ENCODE measurements at regions not wholly inside any gene's neighbourhood (a gene's known extent, or its start where the extent isn't known, plus 50 kb on each side); places are given as distances from the start of the nearest gene placed in this dataset.

GRCh38 chr3:124422805-124423204, 307.4 kb upstream of the UMPS start:
- no peak for ATAC-seq (ENCODE audit: low read depth)
- Mint-ChIP-seq H3K36me3 (no peaks in the 10 kb centered on the region), H3K27ac (no peak overlapping the region)

DNA sequence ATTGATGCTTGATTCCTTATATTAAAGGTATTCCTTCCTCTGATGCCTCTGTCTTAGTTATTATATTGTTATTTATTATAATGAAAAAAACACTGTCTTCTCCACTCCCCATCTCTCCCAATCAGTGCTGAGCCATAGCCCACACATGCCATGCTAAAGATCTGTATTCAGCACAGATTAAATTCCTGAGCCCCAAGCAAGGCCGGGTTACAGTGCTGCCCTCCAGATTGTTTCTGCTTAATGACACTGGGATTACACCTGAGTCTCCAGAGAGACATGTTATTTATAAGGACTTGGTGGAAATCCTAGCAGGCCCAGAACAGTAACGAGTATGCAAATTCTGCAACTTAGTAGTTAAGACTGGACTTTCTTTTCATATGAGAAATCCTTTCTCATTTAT, 305.9 kb upstream of the UMPS start:
- Mint-ChIP-seq H3K4me1 (no peaks in the 10 kb centered on the region), H3K27ac (no peak overlapping the region), H3K36me3 (no peaks in the 10 kb centered on the region), H3K9me3 (no peaks in the 10 kb centered on the region), H3K27me3 (peaks cover 2% of the 10 kb centered on the region), H3K4me3 (no peak overlapping the region)
- ATAC-seq (ENCODE audit: low read depth) (no peak), DNase-seq (ENCODE audit: low spot score in 2 of 2) (no peak)

More at GRCh38 chr3:124422805-124423204, 307.4 kb upstream of the UMPS start:
- no peaks in the 10 kb centered on the region for H3K9me3 Mint-ChIP-seq
- no peaks in the 10 kb centered on the region for H3K4me1 Mint-ChIP-seq
- H3K4me3 Mint-ChIP-seq, result no peak overlapping the region
- peaks cover 2% of the 10 kb centered on the region for H3K27me3 Mint-ChIP-seq
- DNase-seq (ENCODE audit: low spot score in 2 of 2), result no peak

DNA sequence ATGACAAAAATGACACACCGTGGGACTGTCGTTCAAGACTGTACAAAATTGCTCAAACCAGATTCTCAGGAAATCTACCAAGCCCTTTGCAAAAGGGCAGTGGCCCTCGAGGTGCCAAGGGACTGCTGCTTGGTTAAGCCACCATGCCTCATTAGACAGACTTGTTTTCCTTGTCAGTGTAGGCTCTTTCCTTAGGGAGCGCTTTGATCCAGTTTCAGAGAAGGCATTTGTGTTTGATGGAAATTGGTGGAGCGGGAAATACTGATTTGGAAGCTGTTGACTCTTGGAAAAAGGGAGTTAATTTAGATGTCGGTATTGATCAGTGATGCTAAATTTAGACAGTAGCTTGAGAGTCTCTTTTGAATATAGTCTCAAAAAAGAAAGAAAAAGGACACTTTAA, 304.3 kb upstream of the UMPS start:
- ATAC-seq (ENCODE audit: low read depth) (no peak), DNase-seq (ENCODE audit: low spot score in 2 of 2) (no peak)

DNA sequence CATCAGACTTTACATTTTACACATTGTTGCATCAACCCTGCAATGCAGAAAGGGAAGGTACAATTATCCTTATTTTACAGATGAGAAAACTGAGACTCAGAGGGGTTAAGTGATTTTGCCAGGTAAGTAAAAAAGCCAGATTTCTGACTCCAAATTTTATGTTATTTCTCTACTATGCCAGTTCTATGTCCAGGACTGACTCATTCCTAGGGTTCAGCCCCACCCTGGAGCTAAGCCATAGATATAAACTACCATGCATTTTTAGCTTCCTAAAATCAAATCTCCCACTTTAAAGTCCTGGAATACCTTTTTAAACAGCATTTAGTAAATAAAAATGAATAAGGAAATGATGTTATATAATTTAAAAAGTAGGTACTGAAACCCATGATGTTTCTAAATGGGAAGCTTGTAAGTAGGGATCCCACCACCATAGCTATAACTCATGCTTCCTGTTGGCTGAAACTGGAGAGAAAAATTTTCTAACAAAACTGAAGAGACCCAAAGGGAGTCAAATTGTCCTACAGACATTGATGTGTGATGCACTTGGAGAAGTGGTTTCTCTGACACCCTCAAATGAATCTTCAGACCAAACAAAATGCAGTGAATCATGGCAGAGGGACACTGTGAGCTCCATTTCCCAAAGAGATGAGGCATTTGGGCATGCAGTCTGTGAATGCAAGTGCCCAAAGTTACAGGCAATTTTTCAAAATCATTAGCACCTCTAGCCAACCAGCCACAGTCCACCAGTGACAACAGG, 301.7 kb upstream of the UMPS start:
- H3K4me3 Mint-ChIP-seq, result no peak overlapping the region
- no peaks in the 10 kb centered on the region for H3K36me3 Mint-ChIP-seq
- ATAC-seq (ENCODE audit: low read depth) (no peak), DNase-seq (ENCODE audit: low spot score in 2 of 2) (no peak)
- no peak overlapping the region for H3K27ac Mint-ChIP-seq
- peaks cover 3% of the 10 kb centered on the region for H3K4me1 Mint-ChIP-seq
- peaks cover 3% of the 10 kb centered on the region for H3K27me3 Mint-ChIP-seq
- H3K9me3 Mint-ChIP-seq, result no peaks in the 10 kb centered on the region

More for the DNA sequence above, 304.3 kb upstream of the UMPS start:
- peaks cover 2% of the 10 kb centered on the region for H3K27me3 Mint-ChIP-seq
- no peak overlapping the region for H3K4me3 Mint-ChIP-seq
- no peaks in the 10 kb centered on the region for H3K36me3 Mint-ChIP-seq
- H3K27ac Mint-ChIP-seq, result no peak overlapping the region
- H3K4me1 Mint-ChIP-seq, result peaks cover 3% of the 10 kb centered on the region
- no peaks in the 10 kb centered on the region for H3K9me3 Mint-ChIP-seq

DNA sequence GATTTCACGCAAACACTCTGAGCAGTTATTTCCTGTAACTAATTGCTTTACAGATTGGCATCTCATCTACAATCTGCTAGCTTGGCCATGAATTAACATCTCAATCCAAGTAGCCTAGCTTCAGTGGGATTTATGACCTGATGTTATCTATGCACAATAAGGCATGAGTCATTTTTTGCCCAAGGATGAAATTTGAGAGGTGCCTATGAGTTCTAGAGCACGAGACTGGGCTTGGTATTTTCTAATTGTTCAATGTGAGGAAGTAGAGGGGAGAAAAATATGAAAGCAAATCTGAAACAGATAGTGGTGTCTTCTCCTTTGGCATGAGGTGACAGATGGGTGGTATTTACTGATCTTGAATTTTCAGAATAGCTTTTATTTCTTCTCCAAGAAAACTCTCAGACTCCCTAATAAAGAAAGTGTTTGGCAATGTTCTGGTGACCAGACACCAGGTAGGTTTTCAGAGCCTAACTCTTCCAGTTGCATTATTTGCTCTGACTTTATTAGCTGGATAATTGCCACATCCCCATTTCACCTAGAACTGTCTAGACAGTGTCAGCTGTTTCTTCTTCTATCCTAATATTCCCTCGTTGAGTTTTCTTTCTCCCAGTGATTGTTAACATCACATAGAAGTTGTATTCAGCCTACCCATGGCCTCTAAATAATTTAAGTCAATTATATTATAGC, 301.0 kb upstream of the UMPS start:
- Mint-ChIP-seq H3K4me1 (peaks cover 3% of the 10 kb centered on the region), H3K36me3 (no peaks in the 10 kb centered on the region), H3K4me3 (no peak overlapping the region), H3K27ac (no peak overlapping the region), H3K9me3 (no peaks in the 10 kb centered on the region), H3K27me3 (peaks cover 3% of the 10 kb centered on the region)
- ATAC-seq (ENCODE audit: low read depth) (no peak), DNase-seq (ENCODE audit: low spot score in 2 of 2) (no peak)

DNA sequence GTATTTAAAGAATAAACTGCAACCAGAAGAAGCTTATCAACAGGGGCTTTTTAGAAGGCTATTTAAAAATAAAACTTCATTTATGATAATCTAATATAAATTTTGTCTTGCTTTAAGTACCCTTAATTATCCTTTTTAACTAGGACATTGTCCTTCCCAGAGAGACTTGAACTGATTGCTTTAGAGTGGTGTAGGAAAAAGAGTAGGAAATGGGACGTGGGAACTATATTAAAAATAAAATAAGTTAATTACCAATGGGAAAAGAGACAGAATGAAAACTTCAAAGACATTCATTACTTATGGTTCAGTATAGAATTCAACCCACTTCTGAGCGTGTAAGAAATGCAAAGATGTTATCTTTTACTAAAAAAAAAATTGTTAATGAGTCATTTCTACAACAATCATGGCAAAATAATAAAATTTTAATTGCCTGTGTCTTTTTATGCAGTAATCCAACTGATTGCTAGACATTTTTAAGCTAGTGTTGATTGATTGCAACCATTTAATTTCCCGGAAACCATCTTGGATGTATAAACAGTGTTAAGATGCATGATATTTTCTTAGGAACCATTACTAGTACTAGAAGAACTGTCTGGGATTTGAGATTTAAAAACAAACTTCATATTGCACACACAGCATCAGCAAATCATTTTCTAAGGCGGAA, 298.8 kb upstream of the UMPS start:
- no peaks in the 10 kb centered on the region for H3K9me3 Mint-ChIP-seq
- H3K27me3 Mint-ChIP-seq, result peaks cover 3% of the 10 kb centered on the region

DNA sequence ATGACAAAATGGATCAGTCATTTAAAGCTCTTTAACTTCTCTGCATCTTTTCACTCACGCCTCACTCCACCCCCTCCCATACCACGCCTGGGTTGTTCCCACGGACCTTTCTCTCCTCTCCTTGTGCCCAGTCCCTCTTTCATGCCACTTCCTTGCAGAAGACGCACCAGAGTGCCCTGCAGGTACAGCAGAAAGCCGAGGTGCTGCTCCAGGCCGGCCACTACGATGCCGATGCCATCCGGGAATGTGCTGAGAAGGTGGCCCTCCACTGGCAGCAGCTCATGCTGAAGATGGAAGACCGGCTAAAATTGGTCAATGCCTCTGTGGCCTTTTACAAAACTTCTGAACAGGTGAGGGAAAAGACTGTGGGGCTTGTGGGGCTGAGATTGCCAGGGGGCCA, 296.1 kb upstream of the UMPS start:
- no peaks in the 10 kb centered on the region for H3K36me3 Mint-ChIP-seq
- H3K4me1 Mint-ChIP-seq, result peaks cover 3% of the 10 kb centered on the region

More for the DNA sequence above, 298.8 kb upstream of the UMPS start:
- H3K4me1 Mint-ChIP-seq, result peaks cover 3% of the 10 kb centered on the region
- H3K27ac Mint-ChIP-seq, result no peak overlapping the region
- ATAC-seq (ENCODE audit: low read depth) (no peak), DNase-seq (ENCODE audit: low spot score in 2 of 2) (no peak)
- no peak overlapping the region for H3K4me3 Mint-ChIP-seq
- no peaks in the 10 kb centered on the region for H3K36me3 Mint-ChIP-seq

DNA sequence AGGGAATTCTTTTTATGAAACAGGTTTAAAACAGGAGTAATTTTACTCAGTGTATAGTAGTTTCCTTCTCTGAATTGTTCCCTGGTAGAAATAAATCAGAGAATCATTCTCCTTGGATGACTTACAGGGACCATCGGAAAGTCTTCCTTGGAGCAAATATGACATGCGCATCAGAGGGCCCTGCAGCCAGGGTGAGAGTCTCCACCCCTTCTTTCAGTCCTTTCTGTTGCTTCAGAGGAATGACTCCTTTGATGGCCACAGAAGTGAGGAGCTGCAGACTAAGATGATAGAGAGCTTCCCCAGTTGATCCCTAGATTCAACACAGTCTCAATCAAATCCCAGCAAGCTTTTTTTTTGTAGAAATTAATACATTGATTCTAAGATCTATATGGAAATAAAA, 294.8 kb upstream of the UMPS start:
- H3K36me3 Mint-ChIP-seq, result no peaks in the 10 kb centered on the region
- DNase-seq (ENCODE audit: low spot score in 2 of 2) (no peak), ATAC-seq (ENCODE audit: low read depth) (no peak)
- no peak overlapping the region for H3K4me3 Mint-ChIP-seq
- H3K4me1 Mint-ChIP-seq, result no peaks in the 10 kb centered on the region
- H3K9me3 Mint-ChIP-seq, result no peaks in the 10 kb centered on the region
- H3K27me3 Mint-ChIP-seq, result peaks cover 5% of the 10 kb centered on the region
- no peak overlapping the region for H3K27ac Mint-ChIP-seq

More for the DNA sequence above, 296.1 kb upstream of the UMPS start:
- DNase-seq (ENCODE audit: low spot score in 2 of 2) (no peak), ATAC-seq (ENCODE audit: low read depth) (no peak)
- H3K4me3 Mint-ChIP-seq, result no peak overlapping the region
- no peak overlapping the region for H3K27ac Mint-ChIP-seq
- no peaks in the 10 kb centered on the region for H3K9me3 Mint-ChIP-seq
- peaks cover 6% of the 10 kb centered on the region for H3K27me3 Mint-ChIP-seq

GRCh38 chr3:124438813-124439212, 291.4 kb upstream of the UMPS start:
- DNase-seq (ENCODE audit: low spot score in 2 of 2) (no peak), ATAC-seq (ENCODE audit: low read depth) (no peak)
- Mint-ChIP-seq H3K9me3 (no peaks in the 10 kb centered on the region), H3K36me3 (no peaks in the 10 kb centered on the region), H3K4me1 (no peaks in the 10 kb centered on the region), H3K4me3 (no peak overlapping the region), H3K27ac (no peak overlapping the region), H3K27me3 (peaks cover 7% of the 10 kb centered on the region)

DNA sequence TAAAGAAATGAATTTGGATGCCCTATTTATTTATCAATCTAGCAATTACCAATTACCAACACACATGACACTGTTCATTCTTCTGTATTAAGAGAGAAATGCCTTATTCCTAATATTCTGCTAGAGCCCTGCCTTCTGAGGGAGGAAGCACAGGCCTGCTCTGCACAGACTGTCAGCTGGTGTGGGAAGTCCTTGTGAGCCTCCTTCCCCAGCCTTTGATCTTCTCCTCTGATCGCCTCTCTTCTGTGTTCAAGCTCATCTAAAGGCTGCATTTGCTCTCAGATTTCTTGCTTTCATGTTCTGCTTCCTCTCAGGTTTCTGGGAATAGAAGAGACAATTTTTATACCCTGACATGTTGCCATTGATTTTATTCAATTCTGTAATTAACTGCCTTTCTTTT, 290.6 kb upstream of the UMPS start:
- H3K36me3 Mint-ChIP-seq, result no peaks in the 10 kb centered on the region
- peaks cover 7% of the 10 kb centered on the region for H3K27me3 Mint-ChIP-seq
- H3K9me3 Mint-ChIP-seq, result no peaks in the 10 kb centered on the region
- H3K4me1 Mint-ChIP-seq, result no peaks in the 10 kb centered on the region
- no peak overlapping the region for H3K27ac Mint-ChIP-seq
- ATAC-seq (ENCODE audit: low read depth) (no peak), DNase-seq (ENCODE audit: low spot score in 2 of 2) (no peak)
- no peak overlapping the region for H3K4me3 Mint-ChIP-seq

DNA sequence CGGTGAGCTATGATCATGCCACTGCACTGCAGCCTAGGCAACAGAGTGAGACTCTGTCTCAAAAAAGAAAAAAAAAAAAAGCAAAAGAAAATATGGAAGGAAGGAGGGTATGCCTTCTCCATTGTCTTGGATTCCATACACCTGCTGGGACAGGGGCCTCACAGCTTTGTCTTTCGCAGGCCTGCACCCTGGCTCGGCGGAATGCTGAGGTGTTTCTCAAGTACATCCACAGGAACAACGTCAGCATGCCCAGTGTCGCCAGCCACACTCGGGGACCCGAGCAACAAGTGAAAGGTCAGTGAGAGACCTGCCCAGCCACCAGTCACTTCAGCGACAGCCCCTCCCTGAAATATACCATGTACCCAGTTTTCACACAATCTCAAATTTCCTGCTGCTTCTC, 288.5 kb upstream of the UMPS start:
- Mint-ChIP-seq H3K27me3 (peaks cover 9% of the 10 kb centered on the region), H3K27ac (no peak overlapping the region)
- ATAC-seq (ENCODE audit: low read depth), result no peak

DNA sequence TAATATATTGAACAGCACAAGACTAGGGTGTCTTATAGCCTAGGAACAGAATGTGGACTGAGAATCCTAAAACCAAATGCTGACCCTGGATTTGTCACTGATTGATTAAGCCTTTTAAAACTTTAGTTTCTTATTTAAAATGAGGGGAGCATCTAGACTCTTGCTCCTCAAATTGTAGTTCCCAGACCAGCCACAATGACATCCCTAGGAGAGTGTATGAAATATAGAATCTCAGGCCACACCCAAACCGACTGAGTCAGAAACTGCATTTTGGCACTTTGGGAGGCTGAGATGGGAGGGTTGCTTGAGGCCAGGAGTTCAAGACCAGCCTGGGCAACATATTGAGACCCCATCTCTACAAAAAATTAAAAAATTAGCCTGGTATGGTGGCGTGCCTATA, 287.8 kb upstream of the UMPS start:
- peaks cover 9% of the 10 kb centered on the region for H3K27me3 Mint-ChIP-seq
- no peaks in the 10 kb centered on the region for H3K9me3 Mint-ChIP-seq
- H3K27ac Mint-ChIP-seq, result no peak overlapping the region
- no peak overlapping the region for H3K4me3 Mint-ChIP-seq
- H3K4me1 Mint-ChIP-seq, result no peaks in the 10 kb centered on the region
- ATAC-seq (ENCODE audit: low read depth), result no peak
- no peak for DNase-seq (ENCODE audit: low spot score in 2 of 2)
- no peaks in the 10 kb centered on the region for H3K36me3 Mint-ChIP-seq

More for the DNA sequence above, 288.5 kb upstream of the UMPS start:
- Mint-ChIP-seq H3K4me3 (no peak overlapping the region), H3K36me3 (no peaks in the 10 kb centered on the region), H3K9me3 (no peaks in the 10 kb centered on the region), H3K4me1 (no peaks in the 10 kb centered on the region)
- no peak for DNase-seq (ENCODE audit: low spot score in 2 of 2)

- Mint-ChIP-seq H3K27ac (no peak overlapping the region), H3K4me1 (no peaks in the 10 kb centered on the region), H3K27me3 (peaks cover 9% of the 10 kb centered on the region), H3K4me3 (no peak overlapping the region), H3K36me3 (no peaks in the 10 kb centered on the region), H3K9me3 (no peaks in the 10 kb centered on the region)
- ATAC-seq (ENCODE audit: low read depth) (no peak), DNase-seq (ENCODE audit: low spot score in 2 of 2) (no peak)
Observed at GRCh38 chr3:124443446-124443845, 286.8 kb upstream of the UMPS start.

DNA sequence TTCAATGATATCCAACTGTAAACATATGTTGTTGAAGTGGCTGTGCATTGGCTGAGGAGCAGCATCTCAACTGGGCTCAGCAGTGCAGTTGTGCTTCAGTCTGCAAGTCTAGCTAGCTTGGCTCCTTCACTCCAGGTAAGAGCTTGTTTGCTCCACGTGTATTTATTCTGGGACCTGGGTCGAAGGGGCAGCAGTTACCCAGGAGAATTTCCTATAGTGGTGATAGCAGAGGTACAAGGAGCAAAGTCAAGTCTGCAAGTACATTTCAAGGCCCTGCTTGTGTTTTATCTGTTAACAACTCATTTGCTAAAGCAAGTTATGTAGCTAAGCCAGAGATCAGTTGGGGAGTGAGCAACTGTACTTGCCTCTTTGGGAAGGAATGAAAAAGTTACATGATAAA, 286.2 kb upstream of the UMPS start:
- DNase-seq (ENCODE audit: low spot score in 2 of 2), result no peak
- H3K27ac Mint-ChIP-seq, result no peak overlapping the region
- H3K9me3 Mint-ChIP-seq, result no peaks in the 10 kb centered on the region
- H3K27me3 Mint-ChIP-seq, result peaks cover 10% of the 10 kb centered on the region
- no peak overlapping the region for H3K4me3 Mint-ChIP-seq
- H3K4me1 Mint-ChIP-seq, result no peaks in the 10 kb centered on the region
- no peak for ATAC-seq (ENCODE audit: low read depth)
- H3K36me3 Mint-ChIP-seq, result no peaks in the 10 kb centered on the region

Measured in memory B cell (primary cell).